ENCODE measurements at regions not wholly inside any gene's neighbourhood (a gene's known extent, or its start where the extent isn't known, plus 50 kb on each side); places are given as distances from the start of the nearest gene placed in this dataset.

- DNase-seq (ENCODE audit: low read depth in 1 of 2, low spot score in 1 of 2), result no peak
Observed at GRCh38 chr3:16658004-16658924, 53.0 kb upstream of the DAZL start.

DNA sequence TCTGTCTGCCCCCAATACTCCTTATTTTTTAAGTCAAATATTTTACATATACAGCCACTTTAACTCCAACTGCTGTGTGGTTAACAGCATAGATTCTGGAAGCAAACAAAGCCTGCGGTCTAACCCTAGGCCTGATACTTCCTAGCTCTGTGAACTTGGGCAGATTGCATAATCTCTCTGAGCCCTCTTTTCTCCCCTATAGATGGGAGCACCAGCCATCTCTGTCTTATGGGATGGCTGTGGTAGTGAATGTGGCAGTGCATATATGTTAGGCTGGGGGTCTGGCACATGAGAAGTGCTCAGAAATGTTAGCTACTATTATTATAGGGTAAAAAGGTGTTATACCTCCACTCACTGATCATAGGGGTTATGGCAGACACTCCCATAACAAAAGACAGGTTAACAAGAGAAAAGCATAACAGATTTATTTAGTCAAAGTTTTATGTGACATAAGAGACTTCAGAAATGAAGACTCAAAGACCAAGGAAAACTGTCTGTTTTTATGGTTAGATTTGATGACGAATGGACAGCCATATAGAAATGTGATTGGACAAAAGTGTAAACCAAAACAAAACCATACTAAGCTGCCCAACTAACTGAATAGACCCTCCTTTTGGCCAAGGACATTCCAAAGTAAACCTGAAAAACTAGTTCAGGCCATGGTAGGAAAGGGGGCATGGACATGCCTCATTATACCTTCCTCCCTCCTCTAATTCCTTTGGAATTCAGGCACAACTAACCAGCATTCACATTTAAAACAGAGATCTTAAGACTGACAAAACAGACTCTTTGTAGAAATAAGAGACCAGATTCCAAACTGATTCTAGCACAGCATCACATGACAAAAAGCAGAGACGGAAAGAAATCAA lies 53.9 kb upstream of the DAZL start:
- DNase-seq (ENCODE audit: low read depth in 1 of 2, low spot score in 1 of 2), result no peak

DNA sequence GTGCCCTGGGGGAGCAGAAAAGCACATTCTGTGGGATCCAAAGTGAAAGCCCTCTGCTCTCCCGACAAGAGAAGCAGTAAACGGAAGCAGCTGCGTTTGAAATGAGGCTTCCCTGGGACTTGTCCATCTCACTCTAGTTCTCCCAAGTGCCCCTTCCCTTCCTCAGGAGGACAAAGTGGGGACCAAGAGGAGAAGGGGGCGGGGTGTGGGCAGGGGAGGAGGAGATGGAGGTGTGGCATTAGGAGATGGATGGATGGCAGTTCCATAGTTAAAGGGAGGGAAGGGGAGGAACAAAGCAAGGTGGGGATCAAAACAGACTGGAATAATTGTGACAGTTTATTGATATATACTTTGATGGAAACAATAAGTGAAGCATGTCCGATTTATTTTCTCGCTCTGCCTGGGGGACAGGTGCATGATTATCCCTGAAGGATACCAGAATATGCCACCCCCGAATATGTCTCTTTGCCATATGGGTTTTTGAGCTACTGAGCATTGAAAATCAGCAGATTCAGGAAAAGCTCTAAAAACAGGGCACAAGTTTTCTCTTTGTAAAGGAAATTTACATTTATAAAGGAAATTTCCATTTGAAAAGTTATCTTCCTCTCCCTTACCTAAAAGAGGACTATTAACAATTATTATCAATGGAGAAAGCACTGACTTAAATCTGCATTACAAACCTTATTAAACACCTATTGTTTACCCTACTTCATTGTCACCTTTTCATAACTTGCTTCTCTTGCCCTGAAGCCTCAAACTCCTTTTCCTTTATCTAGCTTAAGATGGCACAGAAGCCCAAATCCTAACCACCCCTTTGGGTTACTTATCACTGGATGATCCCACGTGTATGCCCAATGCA lies 58.9 kb upstream of the DAZL start:
- no peak for DNase-seq (ENCODE audit: low read depth in 1 of 2, low spot score in 1 of 2)

GRCh38 chr3:16665282-16665741 lies 60.1 kb upstream of the DAZL start:
- DNase-seq (ENCODE audit: low read depth in 1 of 2, low spot score in 1 of 2), result no peak

GRCh38 chr3:16666206-16666605 lies 61.0 kb upstream of the DAZL start:
- DNase-seq (ENCODE audit: low read depth in 1 of 2, low spot score in 1 of 2), result no peak

GRCh38 chr3:16667633-16668032 lies 62.4 kb upstream of the DAZL start:
- DNase-seq (ENCODE audit: low read depth in 1 of 2, low spot score in 1 of 2), result no peak

DNA sequence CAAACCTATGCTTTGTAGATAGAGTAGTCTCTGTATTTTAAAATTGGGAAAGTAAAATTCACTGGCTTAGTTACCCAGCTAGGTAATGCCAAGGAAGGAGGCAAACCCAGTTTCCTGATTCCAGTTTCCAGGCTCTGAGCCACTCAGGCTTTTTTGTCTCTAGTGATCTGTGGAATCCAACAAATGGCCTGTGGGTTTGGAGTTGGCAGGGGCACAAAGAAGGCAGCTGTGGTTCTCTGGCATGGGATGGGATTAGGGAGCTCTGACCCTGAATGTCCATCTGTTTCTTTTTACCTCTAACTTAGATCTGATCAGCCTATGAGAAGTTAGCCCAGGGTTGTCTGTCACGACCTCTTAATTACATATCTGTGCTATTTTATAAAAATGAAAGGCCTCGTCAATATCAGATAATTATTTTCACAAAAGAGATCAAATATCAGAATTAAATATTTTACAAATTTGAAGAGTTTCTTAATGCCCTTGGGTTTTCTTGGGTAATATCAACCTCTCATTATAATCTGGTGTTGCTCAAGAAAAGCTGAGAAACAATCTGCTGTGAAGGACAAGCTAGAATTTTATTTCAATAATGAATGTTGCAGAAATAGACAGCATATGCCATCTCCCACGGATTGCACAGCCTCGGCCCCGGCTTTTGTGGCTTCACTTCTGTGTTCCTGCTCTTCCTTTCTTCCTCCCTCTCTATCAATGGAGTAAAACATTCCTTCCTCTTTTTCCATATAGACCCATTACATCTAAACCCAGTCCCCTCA lies 63.7 kb upstream of the DAZL start:
- DNase-seq (ENCODE audit: low read depth in 1 of 2, low spot score in 1 of 2), result no peak

DNA sequence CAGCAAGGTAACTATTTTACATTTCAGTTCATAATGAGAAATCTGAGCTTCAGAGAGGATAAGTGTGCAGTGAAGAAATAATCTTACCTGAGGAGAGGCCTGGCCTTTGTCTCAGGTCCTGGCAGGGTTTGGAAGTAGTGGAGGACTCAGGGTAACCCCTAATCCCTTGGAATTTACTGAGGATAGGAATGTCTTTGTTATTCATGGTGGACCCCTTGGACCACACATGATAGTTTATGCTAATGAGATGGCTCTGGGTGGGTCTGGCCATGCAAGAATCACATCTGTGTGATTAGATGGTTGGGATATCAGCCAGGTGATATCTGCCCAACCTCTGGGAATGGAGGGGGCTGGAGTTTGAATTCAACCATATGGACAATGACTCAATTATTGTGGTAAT lies 65.0 kb upstream of the DAZL start:
- DNase-seq (ENCODE audit: low read depth in 1 of 2, low spot score in 1 of 2), result no peak

DNA sequence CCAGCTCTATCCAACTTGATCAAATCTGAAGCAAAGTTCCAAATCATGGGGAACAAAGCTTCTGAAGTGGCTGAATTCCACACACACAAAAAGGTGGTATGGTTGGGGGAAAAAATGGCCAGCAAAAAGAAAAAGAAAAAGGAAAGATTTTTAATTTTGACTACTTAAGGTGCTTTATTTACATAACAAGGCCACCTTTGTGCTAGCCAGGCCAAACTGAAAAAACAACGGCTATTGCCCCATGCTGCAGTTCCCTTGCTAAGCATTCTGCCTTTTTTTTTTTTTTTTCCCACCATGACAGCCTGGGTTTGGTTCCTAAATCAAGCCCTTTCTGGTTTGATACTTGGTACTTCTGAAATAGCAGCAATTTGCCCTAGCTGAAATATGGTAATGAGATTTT lies 66.5 kb upstream of the DAZL start:
- DNase-seq (ENCODE audit: low read depth in 1 of 2, low spot score in 1 of 2), result no peak

DNA sequence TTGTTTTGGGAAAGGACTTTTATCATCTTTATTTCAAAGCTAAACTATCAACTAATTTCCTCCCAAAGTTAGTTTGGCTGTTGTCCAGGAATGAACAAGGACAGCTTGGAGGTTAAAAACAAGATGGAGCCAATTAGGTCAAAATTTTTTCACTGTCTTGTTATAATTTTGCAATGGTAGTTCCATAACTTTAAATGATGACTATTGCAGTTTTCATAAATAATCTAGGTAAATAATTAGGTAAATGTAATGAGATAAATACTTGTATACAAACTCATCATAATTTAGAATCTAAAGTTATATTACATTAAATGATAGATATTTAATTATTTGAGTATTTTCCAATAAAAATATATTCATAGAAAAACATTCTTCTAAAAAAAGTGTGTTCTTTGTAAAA lies 68.3 kb upstream of the DAZL start:
- DNase-seq (ENCODE audit: low read depth in 1 of 2, low spot score in 1 of 2), result no peak

DNA sequence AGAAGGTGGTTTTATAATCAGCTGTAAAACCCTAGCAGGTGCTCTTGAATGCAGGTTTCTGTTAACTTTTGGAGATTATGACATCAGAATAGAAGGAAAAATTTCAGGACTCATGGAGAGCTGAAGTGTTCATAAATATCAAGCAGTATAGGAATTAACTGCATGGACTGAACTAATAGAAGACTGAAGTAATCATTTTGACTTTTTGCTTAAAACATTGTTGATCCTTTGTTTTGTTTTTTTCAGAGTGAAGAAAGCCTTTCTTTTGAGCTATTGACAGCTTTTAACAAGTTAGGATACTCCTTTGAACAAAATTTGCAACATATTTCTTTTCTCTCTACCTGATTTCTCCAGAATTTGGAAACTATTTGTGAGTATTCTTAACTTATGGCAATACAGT lies 70.6 kb upstream of the DAZL start:
- no peak for DNase-seq (ENCODE audit: low read depth in 1 of 2, low spot score in 1 of 2)

GRCh38 chr3:16686679-16687078 lies 81.5 kb upstream of the DAZL start:
- no peak for DNase-seq (ENCODE audit: low read depth in 1 of 2, low spot score in 1 of 2)

- DNase-seq (ENCODE audit: low read depth in 1 of 2, low spot score in 1 of 2), result no peak
Observed at GRCh38 chr3:16687221-16687620, 82.0 kb upstream of the DAZL start.

DNA sequence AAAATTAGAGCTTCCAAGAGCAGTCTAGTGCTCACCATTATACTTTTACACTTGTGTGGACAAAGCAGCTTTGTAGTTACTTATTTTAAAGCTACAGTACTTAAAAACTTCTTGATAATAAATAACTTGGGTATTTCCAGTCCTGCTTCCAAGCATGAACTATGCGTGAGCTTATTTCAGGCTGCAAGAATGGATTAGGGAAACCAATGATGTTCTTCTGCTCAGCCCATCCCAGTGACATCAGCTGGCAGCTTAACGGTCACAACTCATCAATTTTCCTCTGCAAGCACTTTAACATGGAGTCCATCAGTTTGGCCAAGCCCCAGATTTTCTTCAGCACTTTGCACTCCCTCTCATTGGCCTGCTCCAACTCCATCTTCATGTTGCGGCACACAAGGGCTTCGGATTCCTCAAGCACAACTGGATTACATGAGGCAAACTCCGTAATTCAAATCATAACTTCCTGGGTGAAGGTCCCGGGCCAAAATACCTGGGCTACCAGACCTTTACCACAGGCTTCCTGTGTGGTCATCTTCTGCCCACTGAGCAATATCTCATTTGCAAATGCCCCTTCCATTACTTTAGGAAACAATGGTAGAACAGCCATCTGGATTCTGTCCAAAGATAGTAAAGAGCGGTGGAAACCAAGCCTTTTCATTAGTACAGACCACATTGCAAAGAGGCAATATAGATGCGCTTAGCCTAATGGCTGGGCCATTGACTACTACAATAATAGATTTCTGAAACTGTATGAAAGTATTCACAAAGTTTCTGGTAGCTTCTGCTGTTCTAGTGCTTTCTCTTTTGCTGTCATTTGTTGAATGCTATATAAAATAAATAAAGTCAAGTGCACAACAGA lies 87.5 kb upstream of the DAZL start:
- no peak for DNase-seq (ENCODE audit: low read depth in 1 of 2, low spot score in 1 of 2)

GRCh38 chr3:16693820-16694219 lies 88.6 kb upstream of the DAZL start:
- no peak for DNase-seq (ENCODE audit: low read depth in 1 of 2, low spot score in 1 of 2)

- no peak for DNase-seq (ENCODE audit: low read depth in 1 of 2, low spot score in 1 of 2)
Observed at GRCh38 chr3:16695710-16696109, 90.5 kb upstream of the DAZL start.

DNA sequence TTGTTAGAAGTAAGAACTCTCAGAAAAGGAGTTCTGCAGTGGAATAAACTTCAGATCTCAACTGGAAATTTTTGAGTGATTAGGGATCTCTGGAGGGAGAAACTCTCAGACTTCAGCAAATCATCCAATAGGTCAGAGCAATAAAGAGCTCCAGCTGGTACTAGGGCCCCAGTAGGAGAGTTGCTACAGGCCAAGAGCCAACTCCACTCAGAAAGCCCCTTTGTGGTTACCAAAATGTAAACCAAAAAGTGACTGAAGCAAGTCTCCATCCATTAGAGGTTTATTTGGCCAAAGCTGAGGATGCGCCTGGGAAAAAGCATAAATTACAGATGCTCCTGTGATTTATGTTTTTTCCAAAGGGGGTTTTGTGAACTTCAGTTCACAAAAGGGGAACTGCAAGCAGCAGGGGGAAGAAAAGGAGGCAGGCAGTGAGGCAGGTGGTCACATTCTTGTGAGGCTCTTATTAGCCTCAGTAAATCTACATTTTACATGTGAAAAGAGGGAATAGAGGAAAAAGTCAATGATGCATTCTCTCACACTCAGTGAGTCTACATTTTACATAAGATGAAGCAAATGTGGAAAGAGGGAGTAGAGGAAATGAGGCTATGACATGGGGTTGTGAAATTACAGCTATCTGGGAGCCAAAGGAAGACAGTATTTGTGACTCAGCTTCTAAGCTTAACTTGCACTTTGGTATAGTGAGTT lies 92.4 kb upstream of the DAZL start:
- DNase-seq (ENCODE audit: low read depth in 1 of 2, low spot score in 1 of 2), result no peak

GRCh38 chr3:16700651-16701050 lies 95.4 kb upstream of the DAZL start:
- DNase-seq (ENCODE audit: low read depth in 1 of 2, low spot score in 1 of 2), result no peak

GRCh38 chr3:16704941-16705340 lies 99.7 kb upstream of the DAZL start:
- no peak for DNase-seq (ENCODE audit: low read depth in 1 of 2, low spot score in 1 of 2)
